ENCODE measurements at regions not wholly inside any gene's neighbourhood (a gene's known extent, or its start where the extent isn't known, plus 50 kb on each side); places are given as distances from the start of the nearest gene placed in this dataset.
"Not testable (repeated sequence)": the region's sequence is repeated elsewhere in the genome, so short reads cannot be mapped to it uniquely, and the experiment has no call there.

DNA sequence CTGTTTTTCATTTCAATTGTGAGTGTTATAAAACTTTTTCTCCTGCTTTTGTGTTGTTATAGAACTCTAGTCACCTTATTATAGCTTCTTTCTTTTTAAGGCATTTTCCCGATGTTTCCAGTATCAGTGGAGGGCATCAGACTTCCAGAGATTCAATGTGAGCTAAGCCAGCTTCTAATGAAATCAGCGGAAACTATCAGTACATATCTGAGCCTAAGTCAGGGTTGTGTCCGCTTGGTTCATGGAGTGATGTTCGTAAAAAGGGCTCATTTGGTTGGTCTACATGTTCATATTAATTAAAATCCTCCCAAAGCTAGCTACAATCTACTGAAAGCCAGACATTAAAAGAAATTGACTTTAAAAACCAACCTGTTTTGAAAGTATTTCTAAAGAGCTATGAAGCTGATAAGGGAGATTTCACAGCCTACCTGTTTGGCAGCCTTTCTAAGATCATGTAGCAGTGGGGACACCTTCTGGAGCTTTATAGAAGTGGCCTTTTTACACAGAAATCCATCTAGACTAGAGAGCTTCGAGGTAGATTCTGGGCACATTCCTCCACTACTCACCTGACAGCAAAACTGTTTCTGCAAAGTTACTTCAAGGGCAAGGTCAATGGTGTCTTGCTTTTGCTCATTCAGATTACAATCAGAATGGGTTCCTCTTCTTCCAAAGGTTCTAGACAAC is 227.1 kb upstream of the NBPF12 start:
- TF ChIP-seq, protein P1, sequence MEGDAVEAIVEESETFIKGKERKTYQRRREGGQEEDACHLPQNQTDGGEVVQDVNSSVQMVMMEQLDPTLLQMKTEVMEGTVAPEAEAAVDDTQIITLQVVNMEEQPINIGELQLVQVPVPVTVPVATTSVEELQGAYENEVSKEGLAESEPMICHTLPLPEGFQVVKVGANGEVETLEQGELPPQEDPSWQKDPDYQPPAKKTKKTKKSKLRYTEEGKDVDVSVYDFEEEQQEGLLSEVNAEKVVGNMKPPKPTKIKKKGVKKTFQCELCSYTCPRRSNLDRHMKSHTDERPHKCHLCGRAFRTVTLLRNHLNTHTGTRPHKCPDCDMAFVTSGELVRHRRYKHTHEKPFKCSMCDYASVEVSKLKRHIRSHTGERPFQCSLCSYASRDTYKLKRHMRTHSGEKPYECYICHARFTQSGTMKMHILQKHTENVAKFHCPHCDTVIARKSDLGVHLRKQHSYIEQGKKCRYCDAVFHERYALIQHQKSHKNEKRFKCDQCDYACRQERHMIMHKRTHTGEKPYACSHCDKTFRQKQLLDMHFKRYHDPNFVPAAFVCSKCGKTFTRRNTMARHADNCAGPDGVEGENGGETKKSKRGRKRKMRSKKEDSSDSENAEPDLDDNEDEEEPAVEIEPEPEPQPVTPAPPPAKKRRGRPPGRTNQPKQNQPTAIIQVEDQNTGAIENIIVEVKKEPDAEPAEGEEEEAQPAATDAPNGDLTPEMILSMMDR (IDR thresholded peaks at IDR 0.05; ENCODE audit: poor library complexity) = peak; percentile 50
- not testable (repeated sequence) for TF ChIP-seq EZH2phosphoT487 (IDR thresholded peaks at IDR 0.05; ENCODE audit: low read depth, severe bottlenecking, unreplicated experiment)

All from hepatocyte (in vitro differentiated cells).